ENCODE measurements at regions not wholly inside any gene's neighbourhood (a gene's known extent, or its start where the extent isn't known, plus 50 kb on each side); places are given as distances from the start of the nearest gene placed in this dataset.

DNA sequence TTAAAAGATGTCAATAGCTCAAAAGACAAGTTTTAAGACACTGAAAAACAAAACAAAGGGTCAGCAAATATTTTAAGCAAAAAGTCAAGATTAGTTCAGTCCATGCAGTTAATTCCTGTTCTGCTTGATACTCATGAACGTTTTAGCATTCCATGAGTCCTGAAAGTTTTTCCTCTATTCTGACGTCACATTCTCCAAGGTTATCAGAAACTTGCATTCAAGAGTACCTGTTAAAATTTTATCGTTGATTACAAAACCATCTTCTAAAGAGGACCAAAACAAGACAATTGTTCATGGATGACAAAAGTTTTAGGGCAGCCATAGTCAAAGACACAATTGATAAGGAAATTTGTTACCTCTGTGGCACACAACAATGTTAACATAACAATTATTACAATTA is 52.5 kb upstream of the VOPP1 start:
- no peak for DNase-seq (ENCODE audit: low read depth)

DNA sequence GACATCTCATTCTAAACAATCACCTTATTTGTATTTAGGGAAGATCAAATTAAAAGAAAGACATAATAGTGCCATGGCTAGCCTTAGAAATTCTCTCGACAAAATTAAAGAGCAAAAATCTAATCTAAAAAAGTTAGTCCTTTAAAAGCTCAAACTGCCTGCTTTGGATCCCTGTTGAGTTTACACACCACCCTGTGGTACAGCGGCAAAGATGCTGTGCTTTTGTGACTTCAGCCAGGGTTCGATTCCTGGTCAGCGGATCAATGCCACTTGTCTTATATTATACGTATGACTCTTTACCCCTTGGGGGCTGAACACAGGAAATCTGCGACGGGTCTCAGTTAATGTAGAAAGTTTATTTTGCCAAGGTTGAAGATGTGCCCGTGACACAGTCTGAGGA is 51.3 kb upstream of the VOPP1 start:
- no peak for DNase-seq (ENCODE audit: low read depth)

DNA sequence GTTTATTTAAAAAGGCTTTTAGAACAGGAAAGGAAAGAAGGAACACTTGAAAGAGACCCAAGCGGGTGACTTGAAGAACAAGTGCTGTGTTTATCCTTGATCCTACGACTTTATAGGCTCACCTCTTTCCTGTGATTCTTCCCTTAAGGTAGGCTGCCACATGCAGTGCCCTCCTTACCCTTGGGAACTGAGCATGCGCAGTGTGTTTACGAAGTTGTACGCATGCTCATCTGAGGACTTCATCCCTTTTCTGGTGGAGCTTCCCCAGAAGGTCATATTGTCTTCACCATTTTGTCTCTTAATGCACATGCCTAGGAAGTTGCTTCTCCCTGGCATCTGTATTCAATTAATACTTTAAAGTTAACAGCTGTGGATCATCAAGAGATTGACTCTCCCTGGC is 49.9 kb upstream of the VOPP1 start:
- DNase-seq (ENCODE audit: low read depth): no peak

All from stimulated activated CD8-positive, alpha-beta memory T cell treated with anti-CD3 and anti-CD28 coated beads, Interleukin-12 subunit alpha, Interleukin-12 subunit beta, amount 100 ng/mL, for 1 hour (primary cell).